ENCODE measurements at regions not wholly inside any gene's neighbourhood (a gene's known extent, or its start where the extent isn't known, plus 50 kb on each side); places are given as distances from the start of the nearest gene placed in this dataset.

DNA sequence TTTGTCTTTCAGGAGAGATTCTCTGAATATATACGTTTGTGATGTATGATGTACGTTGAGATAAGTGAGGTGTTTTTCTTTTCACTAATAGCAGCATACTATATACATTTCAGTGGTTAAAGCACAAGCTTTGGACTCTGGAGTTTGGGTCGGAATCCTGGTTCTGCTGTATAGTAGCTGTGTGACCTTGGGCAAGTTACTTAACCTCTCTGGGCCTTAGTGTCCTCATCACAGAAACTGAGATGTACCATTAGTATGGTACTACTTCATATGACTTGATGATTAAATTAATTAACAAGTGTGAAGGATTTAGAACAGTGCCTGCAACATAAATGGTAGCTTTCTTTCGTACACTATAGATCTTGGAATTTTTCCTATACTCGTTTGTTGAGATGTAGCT lies 258.7 kb downstream of the CDCA7 start:
- TF ChIP-seq POLR2A (IDR thresholded peaks at IDR 0.05), result no peak
- no peak for TF ChIP-seq POLR2AphosphoS5 (IDR thresholded peaks at IDR 0.05)

Data from prostate gland (tissue), 1 donor.